OCI-M2 (cell line): ENCODE measurements at regions not wholly inside any gene's neighbourhood (a gene's known extent, or its start where the extent isn't known, plus 50 kb on each side); places are given as distances from the start of the nearest gene placed in this dataset.
"Not testable (repeated sequence)": the region's sequence is repeated elsewhere in the genome, so short reads cannot be mapped to it uniquely, and the experiment has no call there.

Experiments used
- DNase-seq: peaks from one replicate; lab custom pipeline; 2025; ENCODE audit not compliant: unreplicated experiment; lab: John Stamatoyannopoulos, UW

GRCh38 chr5:18653216-18653752 is 1019.0 kb downstream of the TAF11L14 start:
- DNase-seq = no peak

GRCh38 chr5:18660511-18660910 is 1026.3 kb downstream of the TAF11L14 start:
- DNase-seq = no peak

GRCh38 chr5:18662231-18662630 is 1028.0 kb downstream of the TAF11L14 start:
- no peak for DNase-seq

GRCh38 chr5:18674212-18674611 is 1040.0 kb downstream of the TAF11L14 start:
- DNase-seq = not testable (repeated sequence)

GRCh38 chr5:18675041-18675440 is 1040.8 kb downstream of the TAF11L14 start:
- no peak for DNase-seq

GRCh38 chr5:18686253-18686652 is 1052.0 kb downstream of the TAF11L14 start:
- no peak for DNase-seq

GRCh38 chr5:18687429-18687828 is 1053.2 kb downstream of the TAF11L14 start:
- DNase-seq = no peak

GRCh38 chr5:18699681-18700080 is 1065.4 kb downstream of the TAF11L14 start:
- DNase-seq = no peak

GRCh38 chr5:18702821-18703220 is 1068.6 kb downstream of the TAF11L14 start:
- DNase-seq = no peak

- DNase-seq = no peak
Measured at GRCh38 chr5:18712936-18713485, 1078.8 kb downstream of the TAF11L14 start.

- DNase-seq = no peak
Measured at GRCh38 chr5:18720002-18720401, 1085.7 kb downstream of the TAF11L14 start.

- no peak for DNase-seq
Measured at GRCh38 chr5:18732556-18733479, 1098.6 kb downstream of the TAF11L14 start.

GRCh38 chr5:18736051-18736398 is 1101.8 kb downstream of the TAF11L14 start:
- DNase-seq = no peak

GRCh38 chr5:18736736-18737135 is 1102.5 kb downstream of the TAF11L14 start:
- DNase-seq = not testable (repeated sequence)

- no peak for DNase-seq
Measured at GRCh38 chr5:18740301-18740700, 1106.0 kb downstream of the TAF11L14 start.

- DNase-seq = no peak
Measured at GRCh38 chr5:18742830-18743229, 1108.6 kb downstream of the TAF11L14 start.

- no peak for DNase-seq
Measured at GRCh38 chr5:18744441-18744840, 1110.2 kb downstream of the TAF11L14 start.

- peak; percentile 26 for DNase-seq
Measured at GRCh38 chr5:18745042-18745987, 1111.1 kb downstream of the TAF11L14 start.

- DNase-seq = peak; percentile 24
Measured at GRCh38 chr5:18745988-18746615, 1111.8 kb downstream of the TAF11L14 start.

- no peak for DNase-seq
Measured at GRCh38 chr5:18749763-18750162, 1115.5 kb downstream of the TAF11L14 start.

- no peak for DNase-seq
Measured at GRCh38 chr5:18752317-18752716, 1118.1 kb downstream of the TAF11L14 start.
